ENCODE measurements at regions not wholly inside any gene's neighbourhood (a gene's known extent, or its start where the extent isn't known, plus 50 kb on each side); places are given as distances from the start of the nearest gene placed in this dataset.

- Mint-ChIP-seq H3K4me3 (no peak overlapping the region), H3K36me3 (no peaks in the 10 kb centered on the region), H3K4me1 (no peaks in the 10 kb centered on the region), H3K27me3 (ENCODE audit: low read depth in 3 of 3) (peaks cover 0 to 2% (median 0%) of the 10 kb centered on the region in 3 donors), H3K27ac (no peak overlapping the region), H3K9me3 (peaks cover 0 to 5% (median 1%) of the 10 kb centered on the region in 7 donors)
- Histone ChIP-seq H3K27ac (ENCODE audit: low read depth in 1 of 2, low read length in 2 of 2) (no peak overlapping the region), H2AFZ (ENCODE audit: insufficient read depth, low read depth, low read length, poor library complexity, severe bottlenecking) (no peak overlapping the region), H3K4me2 (replicated peaks; ENCODE audit: extremely low read depth, low read length, poor library complexity, severe bottlenecking) (no peak overlapping the region), H3K27me3 (ENCODE audit: control insufficient read depth in 2 of 2, insufficient read depth in 2 of 2, low read length in 2 of 2) (no peaks in the 10 kb centered on the region), H3K36me3 (replicated peaks in 1 of 2; ENCODE audit: control insufficient read depth in 1 of 2, insufficient read depth in 2 of 2, low read length in 2 of 2) (no peaks in the 10 kb centered on the region), H3K4me1 (ENCODE audit: control insufficient read depth in 1 of 2, insufficient read depth in 2 of 2, low read length in 2 of 2) (no peaks in the 10 kb centered on the region), H3K4me3 (replicated peaks in 1 of 3; ENCODE audit: low read depth in 2 of 3, low read length in 3 of 3) (no peak overlapping the region), H3K79me2 (ENCODE audit: insufficient read depth, low read length) (no peaks in the 10 kb centered on the region), H3K9me3 (replicated peaks in 1 of 2; ENCODE audit: control insufficient read depth in 1 of 2, insufficient read depth in 1 of 2, low read length in 2 of 2) (no peaks in the 10 kb centered on the region), H4K20me1 (ENCODE audit: insufficient read depth, low read length) (no peaks in the 10 kb centered on the region), H3K9ac (ENCODE audit: insufficient read depth, low read length, poor library complexity, severe bottlenecking) (no peak overlapping the region)
- intact Hi-C loops (cut with micrococcal nuclease), result no loop called here
- DNase-seq, result no peak
- TF ChIP-seq, protein P1, sequence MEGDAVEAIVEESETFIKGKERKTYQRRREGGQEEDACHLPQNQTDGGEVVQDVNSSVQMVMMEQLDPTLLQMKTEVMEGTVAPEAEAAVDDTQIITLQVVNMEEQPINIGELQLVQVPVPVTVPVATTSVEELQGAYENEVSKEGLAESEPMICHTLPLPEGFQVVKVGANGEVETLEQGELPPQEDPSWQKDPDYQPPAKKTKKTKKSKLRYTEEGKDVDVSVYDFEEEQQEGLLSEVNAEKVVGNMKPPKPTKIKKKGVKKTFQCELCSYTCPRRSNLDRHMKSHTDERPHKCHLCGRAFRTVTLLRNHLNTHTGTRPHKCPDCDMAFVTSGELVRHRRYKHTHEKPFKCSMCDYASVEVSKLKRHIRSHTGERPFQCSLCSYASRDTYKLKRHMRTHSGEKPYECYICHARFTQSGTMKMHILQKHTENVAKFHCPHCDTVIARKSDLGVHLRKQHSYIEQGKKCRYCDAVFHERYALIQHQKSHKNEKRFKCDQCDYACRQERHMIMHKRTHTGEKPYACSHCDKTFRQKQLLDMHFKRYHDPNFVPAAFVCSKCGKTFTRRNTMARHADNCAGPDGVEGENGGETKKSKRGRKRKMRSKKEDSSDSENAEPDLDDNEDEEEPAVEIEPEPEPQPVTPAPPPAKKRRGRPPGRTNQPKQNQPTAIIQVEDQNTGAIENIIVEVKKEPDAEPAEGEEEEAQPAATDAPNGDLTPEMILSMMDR (IDR thresholded peaks at IDR 0.05), result no peak
- 100% methylated on average over 1 of the region's 4 CpGs for WGBS (ENCODE audit: insufficient coverage)
These were observed 1248.5 kb upstream of the LRRN3 start for GRCh38 chr7:109842386-109842785.

DNA sequence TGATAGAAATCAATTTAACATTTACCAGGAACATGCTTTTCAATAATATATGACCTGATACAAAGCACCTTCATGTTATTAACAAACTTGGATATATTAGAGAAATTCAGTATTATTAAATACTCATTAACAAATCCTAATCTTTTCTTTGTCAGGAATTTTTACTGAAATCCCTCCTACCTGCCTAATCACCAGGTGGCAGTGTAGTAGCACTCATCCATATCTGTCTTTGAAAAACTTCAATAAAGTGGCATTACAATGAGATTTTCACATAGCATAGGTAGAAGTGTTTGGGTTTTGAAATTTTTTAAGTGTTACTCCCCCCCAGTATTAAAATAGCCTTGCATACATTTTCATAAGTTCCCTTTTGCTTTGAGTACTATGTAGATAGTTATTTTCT, 1246.6 kb upstream of the LRRN3 start:
- TF ChIP-seq, protein P1 (IDR thresholded peaks at IDR 0.05), result no peak

More for the DNA sequence above, 1246.6 kb upstream of the LRRN3 start:
- H3K9me3 Mint-ChIP-seq, result peaks cover 0 to 2% (median 0%) of the 10 kb centered on the region in 7 donors
- Histone ChIP-seq H3K9ac (ENCODE audit: insufficient read depth, low read length, poor library complexity, severe bottlenecking) (no peak overlapping the region), H3K79me2 (ENCODE audit: insufficient read depth, low read length) (no peaks in the 10 kb centered on the region), H3K9me3 (replicated peaks in 1 of 2; ENCODE audit: control insufficient read depth in 1 of 2, insufficient read depth in 1 of 2, low read length in 2 of 2) (no peaks in the 10 kb centered on the region), H3K36me3 (replicated peaks in 1 of 2; ENCODE audit: control insufficient read depth in 1 of 2, insufficient read depth in 2 of 2, low read length in 2 of 2) (no peaks in the 10 kb centered on the region), H3K4me2 (replicated peaks; ENCODE audit: extremely low read depth, low read length, poor library complexity, severe bottlenecking) (no peak overlapping the region), H4K20me1 (ENCODE audit: insufficient read depth, low read length) (no peaks in the 10 kb centered on the region), H3K4me1 (ENCODE audit: control insufficient read depth in 1 of 2, insufficient read depth in 2 of 2, low read length in 2 of 2) (no peaks in the 10 kb centered on the region), H3K4me3 (replicated peaks in 1 of 3; ENCODE audit: low read depth in 2 of 3, low read length in 3 of 3) (no peak overlapping the region), H2AFZ (ENCODE audit: insufficient read depth, low read depth, low read length, poor library complexity, severe bottlenecking) (no peak overlapping the region), H3K27me3 (ENCODE audit: control insufficient read depth in 2 of 2, insufficient read depth in 2 of 2, low read length in 2 of 2) (no peaks in the 10 kb centered on the region), H3K27ac (ENCODE audit: low read depth in 1 of 2, low read length in 2 of 2) (no peak overlapping the region)
- no peak overlapping the region for H3K4me3 Mint-ChIP-seq
- no peaks in the 10 kb centered on the region for H3K4me1 Mint-ChIP-seq
- DNase-seq, result no peak
- H3K27me3 Mint-ChIP-seq (ENCODE audit: low read depth in 3 of 3), result peaks cover 0 to 2% (median 0%) of the 10 kb centered on the region in 3 donors
- H3K36me3 Mint-ChIP-seq, result no peaks in the 10 kb centered on the region
- H3K27ac Mint-ChIP-seq, result no peak overlapping the region
- intact Hi-C loops (cut with micrococcal nuclease), result no loop called here
